ENCODE measurements at regions not wholly inside any gene's neighbourhood (a gene's known extent, or its start where the extent isn't known, plus 50 kb on each side); places are given as distances from the start of the nearest gene placed in this dataset.

DNA sequence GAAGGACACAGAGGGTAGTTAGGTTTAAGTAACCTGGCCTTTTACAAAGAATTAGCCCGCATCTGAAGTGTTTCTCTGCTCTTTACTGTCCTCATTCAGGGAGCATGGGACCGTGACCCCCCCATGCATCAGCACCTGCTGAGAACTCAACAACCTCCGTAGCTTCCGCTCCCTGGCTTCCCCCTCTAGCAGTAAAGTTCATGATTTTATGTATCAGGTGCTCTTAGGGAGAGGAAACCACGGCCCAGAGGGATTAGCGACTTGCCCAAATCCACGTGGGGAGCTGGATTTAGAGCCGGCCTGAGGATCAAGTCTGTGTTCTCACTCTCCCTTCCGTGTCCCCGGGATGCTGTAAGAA is 284.6 kb upstream of the GATB start:
- Histone ChIP-seq H3K4me1 (peaks cover 9% of the 10 kb centered on the region; the same call in 1 of the 2 replicates), H3K27me3 (ENCODE audit: low read depth) (no peaks in the 10 kb centered on the region), H3K9me3 (no peaks in the 10 kb centered on the region), H3K36me3 (replicated peaks) (no peaks in the 10 kb centered on the region), H3K4me3 (no peak overlapping the region)
- no peak for DNase-seq (ENCODE audit: low spot score in 2 of 2)
- in situ Hi-C loops (cut with MboI; ENCODE audit: low sequenced_read_pairs) = no loop called here

GRCh38 chr4:152044331-152045036 is 283.7 kb upstream of the GATB start:
- peaks cover 9% of the 10 kb centered on the region; the same call in 1 of the 2 replicates for H3K4me1 ChIP-seq
- in situ Hi-C loops (cut with MboI; ENCODE audit: low sequenced_read_pairs) = no loop called here
- no peaks in the 10 kb centered on the region for H3K9me3 ChIP-seq
- H3K36me3 ChIP-seq (replicated peaks) = no peaks in the 10 kb centered on the region
- H3K27me3 ChIP-seq (ENCODE audit: low read depth) = no peaks in the 10 kb centered on the region
- no peak overlapping the region for H3K4me3 ChIP-seq
- DNase-seq (ENCODE audit: low spot score in 2 of 2) = no peak

DNA sequence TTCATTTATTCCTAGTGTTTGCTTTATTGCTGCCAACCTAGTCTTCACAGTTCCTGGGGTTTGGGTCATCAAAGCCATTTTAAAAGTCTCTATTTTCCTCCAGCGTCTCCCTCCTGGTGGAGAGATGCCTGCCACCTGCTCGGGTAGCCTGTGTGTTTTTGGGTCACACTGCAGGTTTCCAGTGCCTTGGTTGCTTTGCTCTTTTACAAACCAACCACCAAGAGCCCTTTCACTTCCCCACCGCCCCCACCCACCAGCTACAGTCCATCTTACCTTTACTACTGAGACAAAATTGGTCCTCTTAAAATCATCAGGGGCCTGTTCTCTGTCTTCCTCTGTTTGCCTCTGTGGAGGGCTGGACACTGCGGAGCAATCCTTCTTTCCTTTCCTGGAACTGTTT is 280.5 kb upstream of the GATB start:
- Histone ChIP-seq H3K9me3 (no peaks in the 10 kb centered on the region), H3K27me3 (ENCODE audit: low read depth) (no peaks in the 10 kb centered on the region), H3K4me1 (peaks cover 7% of the 10 kb centered on the region; the same call in 1 of the 2 replicates), H3K36me3 (replicated peaks) (no peaks in the 10 kb centered on the region), H3K4me3 (no peak overlapping the region)
- in situ Hi-C loops (cut with MboI; ENCODE audit: low sequenced_read_pairs) = no loop called here
- DNase-seq (ENCODE audit: low spot score in 2 of 2) = no peak

GRCh38 chr4:152039691-152040090 is 278.9 kb upstream of the GATB start:
- in situ Hi-C loops (cut with MboI; ENCODE audit: low sequenced_read_pairs) = no loop called here
- no peak overlapping the region for H3K4me3 ChIP-seq
- H3K4me1 ChIP-seq = no peaks in the 10 kb centered on the region
- no peaks in the 10 kb centered on the region for H3K9me3 ChIP-seq
- H3K36me3 ChIP-seq (replicated peaks) = no peaks in the 10 kb centered on the region
- H3K27me3 ChIP-seq (ENCODE audit: low read depth) = no peaks in the 10 kb centered on the region
- no peak for DNase-seq (ENCODE audit: low spot score in 2 of 2)

DNA sequence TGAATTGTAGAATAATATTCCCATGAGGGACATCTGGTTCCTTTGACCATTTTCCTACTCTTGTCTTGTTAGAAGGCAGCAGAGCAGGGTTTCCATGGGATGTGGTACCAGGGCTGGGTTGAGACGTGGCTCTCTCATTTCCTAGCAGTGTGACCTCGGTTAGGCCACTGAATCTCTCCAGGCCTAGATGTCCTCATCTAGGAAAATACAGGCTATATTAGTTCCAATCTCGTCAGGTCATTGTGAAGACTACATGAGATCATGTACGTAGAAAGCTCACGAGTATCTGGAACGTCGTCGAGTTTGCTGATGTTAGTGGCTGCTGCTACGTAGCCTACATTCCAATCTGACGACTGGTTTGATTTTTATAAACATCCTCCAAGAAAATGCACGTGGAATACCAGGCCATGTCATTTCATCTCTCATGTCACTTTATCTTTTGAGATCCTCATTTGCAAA is 278.2 kb upstream of the GATB start:
- Histone ChIP-seq H3K27me3 (ENCODE audit: low read depth) (no peaks in the 10 kb centered on the region), H3K4me3 (no peak overlapping the region), H3K9me3 (no peaks in the 10 kb centered on the region), H3K4me1 (no peaks in the 10 kb centered on the region), H3K36me3 (replicated peaks) (no peaks in the 10 kb centered on the region)
- DNase-seq (ENCODE audit: low spot score in 2 of 2) = no peak
- in situ Hi-C loops (cut with MboI; ENCODE audit: low sequenced_read_pairs) = no loop called here

GRCh38 chr4:152038238-152038637 is 277.4 kb upstream of the GATB start:
- Histone ChIP-seq H3K27me3 (ENCODE audit: low read depth) (no peaks in the 10 kb centered on the region), H3K9me3 (no peaks in the 10 kb centered on the region), H3K36me3 (replicated peaks) (no peaks in the 10 kb centered on the region), H3K4me1 (no peaks in the 10 kb centered on the region), H3K4me3 (no peak overlapping the region)
- DNase-seq (ENCODE audit: low spot score in 2 of 2) = no peak
- in situ Hi-C loops (cut with MboI; ENCODE audit: low sequenced_read_pairs) = no loop called here

GRCh38 chr4:152037435-152037834 is 276.6 kb upstream of the GATB start:
- Histone ChIP-seq H3K9me3 (no peaks in the 10 kb centered on the region), H3K27me3 (ENCODE audit: low read depth) (no peaks in the 10 kb centered on the region), H3K36me3 (replicated peaks) (no peaks in the 10 kb centered on the region), H3K4me3 (no peak overlapping the region), H3K4me1 (no peaks in the 10 kb centered on the region)
- in situ Hi-C loops (cut with MboI; ENCODE audit: low sequenced_read_pairs) = no loop called here
- no peak for DNase-seq (ENCODE audit: low spot score in 2 of 2)

DNA sequence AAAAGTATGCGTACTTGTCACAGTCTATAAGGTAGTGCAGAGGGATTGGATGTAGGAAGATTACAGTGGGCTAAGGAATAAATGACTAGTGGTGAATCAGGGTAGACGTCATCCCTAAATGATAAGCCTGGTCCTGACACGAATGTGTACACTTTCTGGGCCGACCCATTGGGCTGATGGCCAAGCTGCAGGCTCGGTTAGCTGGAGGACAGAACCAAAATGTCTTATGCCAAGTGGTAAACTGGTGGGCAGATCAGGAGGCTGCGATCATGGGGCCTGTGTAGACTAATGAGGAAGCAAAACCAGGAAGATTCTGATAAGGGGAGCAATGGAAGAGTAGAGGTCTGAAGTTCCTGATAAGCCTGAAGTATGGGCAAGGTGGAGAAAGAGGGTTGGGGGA is 272.8 kb upstream of the GATB start:
- no peak for DNase-seq (ENCODE audit: low spot score in 2 of 2)
- Histone ChIP-seq H3K9me3 (no peaks in the 10 kb centered on the region), H3K4me1 (no peaks in the 10 kb centered on the region), H3K36me3 (replicated peaks) (no peaks in the 10 kb centered on the region), H3K27me3 (ENCODE audit: low read depth) (no peaks in the 10 kb centered on the region), H3K4me3 (no peak overlapping the region)
- in situ Hi-C loops (cut with MboI; ENCODE audit: low sequenced_read_pairs) = no loop called here

GRCh38 chr4:152032722-152033131 is 271.9 kb upstream of the GATB start:
- Histone ChIP-seq H3K4me3 (no peak overlapping the region), H3K9me3 (no peaks in the 10 kb centered on the region), H3K4me1 (no peaks in the 10 kb centered on the region), H3K27me3 (ENCODE audit: low read depth) (no peaks in the 10 kb centered on the region), H3K36me3 (replicated peaks) (no peaks in the 10 kb centered on the region)
- in situ Hi-C loops (cut with MboI; ENCODE audit: low sequenced_read_pairs) = no loop called here
- DNase-seq (ENCODE audit: low spot score in 2 of 2) = no peak

DNA sequence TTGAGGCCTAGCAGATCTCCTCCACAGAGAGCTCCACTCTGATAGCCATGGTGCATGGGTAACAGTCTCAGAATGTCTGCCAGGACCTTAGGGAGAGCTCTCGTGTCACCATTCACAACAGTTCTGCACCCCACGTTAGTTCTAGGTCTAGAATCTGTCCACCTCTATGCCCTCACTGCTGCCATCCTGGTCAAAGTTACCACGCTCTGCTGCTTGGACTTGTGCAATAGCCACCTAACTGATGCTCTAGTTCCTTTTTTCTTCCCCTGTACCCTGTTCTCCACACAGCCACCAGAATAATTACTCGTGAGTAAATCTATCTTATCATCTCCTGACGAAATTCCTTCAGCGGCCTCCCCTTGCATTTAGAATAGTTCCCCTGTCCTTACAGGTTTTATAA is 268.8 kb upstream of the GATB start:
- in situ Hi-C loops (cut with MboI; ENCODE audit: low sequenced_read_pairs) = no loop called here

DNA sequence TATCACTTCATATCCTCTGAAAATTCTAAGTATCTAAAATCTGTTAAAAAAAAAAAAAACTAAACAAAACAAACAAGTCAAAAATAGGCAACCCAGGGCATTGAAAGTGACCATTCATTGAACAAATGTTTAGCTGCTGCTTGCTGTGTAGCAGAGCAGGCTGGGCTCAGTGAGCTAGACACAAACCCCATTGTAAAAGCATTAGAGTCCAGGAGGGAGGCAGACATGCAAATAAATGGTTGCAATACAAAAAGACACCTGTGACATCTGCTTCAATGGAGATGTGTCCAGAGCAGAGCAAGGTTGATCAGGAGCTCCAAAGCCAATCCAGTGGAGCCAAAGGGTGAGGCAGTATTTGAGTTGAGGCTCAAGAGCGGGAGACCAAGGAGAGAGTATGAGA is 267.3 kb upstream of the GATB start:
- Histone ChIP-seq H3K27me3 (ENCODE audit: low read depth) (no peaks in the 10 kb centered on the region), H3K4me1 (no peaks in the 10 kb centered on the region), H3K9me3 (no peaks in the 10 kb centered on the region), H3K4me3 (no peak overlapping the region), H3K36me3 (replicated peaks) (no peaks in the 10 kb centered on the region)
- in situ Hi-C loops (cut with MboI; ENCODE audit: low sequenced_read_pairs) = no loop called here
- no peak for DNase-seq (ENCODE audit: low spot score in 2 of 2)

More for the DNA sequence above, 268.8 kb upstream of the GATB start:
- Histone ChIP-seq H3K4me1 (no peaks in the 10 kb centered on the region), H3K36me3 (replicated peaks) (no peaks in the 10 kb centered on the region), H3K4me3 (no peak overlapping the region), H3K9me3 (no peaks in the 10 kb centered on the region), H3K27me3 (ENCODE audit: low read depth) (no peaks in the 10 kb centered on the region)
- no peak for DNase-seq (ENCODE audit: low spot score in 2 of 2)

GRCh38 chr4:152024881-152025280 is 264.1 kb upstream of the GATB start:
- H3K9me3 ChIP-seq = no peaks in the 10 kb centered on the region
- H3K4me1 ChIP-seq = no peaks in the 10 kb centered on the region
- no peak for DNase-seq (ENCODE audit: low spot score in 2 of 2)
- in situ Hi-C loops (cut with MboI; ENCODE audit: low sequenced_read_pairs) = no loop called here
- no peaks in the 10 kb centered on the region for H3K36me3 ChIP-seq (replicated peaks)
- H3K27me3 ChIP-seq (ENCODE audit: low read depth) = no peaks in the 10 kb centered on the region
- H3K4me3 ChIP-seq = no peak overlapping the region

- Histone ChIP-seq H3K9me3 (no peaks in the 10 kb centered on the region), H3K27me3 (ENCODE audit: low read depth) (no peaks in the 10 kb centered on the region), H3K36me3 (replicated peaks) (no peaks in the 10 kb centered on the region), H3K4me1 (no peaks in the 10 kb centered on the region), H3K4me3 (no peak overlapping the region)
- no peak for DNase-seq (ENCODE audit: low spot score in 2 of 2)
- in situ Hi-C loops (cut with MboI; ENCODE audit: low sequenced_read_pairs) = no loop called here
Measured at GRCh38 chr4:152023674-152024073, 262.9 kb upstream of the GATB start.

DNA sequence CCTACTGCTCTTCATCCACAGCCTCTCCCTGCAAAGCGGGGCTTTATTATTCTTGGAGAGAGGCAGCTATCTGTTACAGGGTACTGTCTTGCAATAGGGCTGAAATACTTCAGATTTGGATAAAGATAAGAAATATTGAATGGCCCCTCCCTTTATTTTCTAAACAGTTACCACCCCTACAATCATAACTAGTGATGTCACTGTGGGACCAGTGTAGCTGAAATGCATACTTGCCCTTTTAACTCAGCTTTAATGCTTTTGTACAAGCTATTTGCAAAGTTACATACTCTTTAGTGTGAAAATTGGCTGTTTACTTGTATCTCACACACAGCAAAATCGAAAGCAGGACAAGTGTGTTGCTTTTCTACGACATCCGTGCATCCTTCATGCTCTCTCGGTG is 261.7 kb upstream of the GATB start:
- no peaks in the 10 kb centered on the region for H3K36me3 ChIP-seq (replicated peaks)
- no peak for DNase-seq (ENCODE audit: low spot score in 2 of 2)
- H3K9me3 ChIP-seq = no peaks in the 10 kb centered on the region
- in situ Hi-C loops (cut with MboI; ENCODE audit: low sequenced_read_pairs) = no loop called here
- no peaks in the 10 kb centered on the region for H3K27me3 ChIP-seq (ENCODE audit: low read depth)
- no peaks in the 10 kb centered on the region for H3K4me1 ChIP-seq
- H3K4me3 ChIP-seq = no peak overlapping the region
